Lower lobe of right lung (tissue), 2 donors: ENCODE measurements at regions not wholly inside any gene's neighbourhood (a gene's known extent, or its start where the extent isn't known, plus 50 kb on each side); places are given as distances from the start of the nearest gene placed in this dataset.
A peak's percentile ranks its signal among the peaks of the same experiment; 100 is the strongest.

Experiments
- ATAC-seq, 2 donors: fragments of 200-7000 bp; cut with Tn5 transposase; one replicate each; pipeline ENCODE4 v1.9.1; 2020 to 2022; ENCODE audit warnings: mild to moderate bottlenecking in 2 of 2, moderate library complexity in 2 of 2
- DNase-seq: peaks from one replicate; pipeline ENCODE4 v3.0.0-alpha.2; 2020
- H3K27ac ChIP-seq: fragments of 200-600 bp; one replicate; pipeline ENCODE4 v1.8.0; 2022
- H3K27me3 ChIP-seq: fragments of 200-600 bp; one replicate; pipeline ENCODE4 v1.8.0; 2022; ENCODE audit warnings: low read depth
- H3K36me3 ChIP-seq: fragments of 200-600 bp; one replicate; pipeline ENCODE4 v1.8.0; 2022; ENCODE audit warnings: mild to moderate bottlenecking
- H3K4me1 ChIP-seq: fragments of 200-600 bp; one replicate; pipeline ENCODE4 v1.8.0; 2022
- H3K4me3 ChIP-seq: fragments of 200-600 bp; one replicate; pipeline ENCODE4 v1.8.0; 2022; ENCODE audit warnings: mild to moderate bottlenecking
- H3K9me3 ChIP-seq: fragments of 200-600 bp; one replicate; pipeline ENCODE4 v1.8.0; 2022
- CTCF ChIP-seq: fragments of 200-600 bp; IDR thresholded peaks from one replicate; pipeline ENCODE4 v1.8.0; 2022; ENCODE audit warnings: antibody characterized with exemption, mild to moderate bottlenecking
- intact Hi-C: fragments of 100-400 bp; cut with DNase I; formaldehyde crosslinking; loops from one replicate; pipeline ENCODE4 v1.11.0; 2022
- donor health status: DM: no; HTN: yes; CAD: no; lungs with severe emphysema.

- Histone ChIP-seq H3K27me3 (no peaks in the 10 kb centered on the region), H3K4me1 (peaks cover 2% of the 10 kb centered on the region), H3K27ac (no peak overlapping the region), H3K4me3 (no peak overlapping the region), H3K36me3 (no peaks in the 10 kb centered on the region), H3K9me3 (no peaks in the 10 kb centered on the region)
- TF ChIP-seq CTCF = no peak
- no peak for DNase-seq
- intact Hi-C loops = no loop called here
- ATAC-seq = no peak
These were observed 173.4 kb upstream of the C2CD4B start for GRCh38 chr15:62338497-62338896.

- H3K4me3 ChIP-seq = no peak overlapping the region
- intact Hi-C loops = no loop called here
These were observed 177.9 kb upstream of the C2CD4B start for GRCh38 chr15:62342959-62343358.

GRCh38 chr15:62343397-62343796 is 178.3 kb upstream of the C2CD4B start:
- Histone ChIP-seq H3K36me3 (no peaks in the 10 kb centered on the region), H3K4me3 (no peak overlapping the region), H3K27me3 (no peaks in the 10 kb centered on the region), H3K9me3 (no peaks in the 10 kb centered on the region), H3K27ac (no peak overlapping the region), H3K4me1 (peaks cover 7% of the 10 kb centered on the region)
- DNase-seq = no peak
- peak in 1 of 2 donors; percentile 41 for ATAC-seq
- no peak for TF ChIP-seq CTCF
- intact Hi-C loops = no loop called here

More at GRCh38 chr15:62342959-62343358, 177.9 kb upstream of the C2CD4B start:
- no peak for TF ChIP-seq CTCF
- no peaks in the 10 kb centered on the region for H3K36me3 ChIP-seq
- no peaks in the 10 kb centered on the region for H3K9me3 ChIP-seq
- peaks cover 7% of the 10 kb centered on the region for H3K4me1 ChIP-seq
- no peaks in the 10 kb centered on the region for H3K27me3 ChIP-seq
- no peak overlapping the region for H3K27ac ChIP-seq
- ATAC-seq (no peak), DNase-seq (no peak)

- H3K9me3 ChIP-seq = no peaks in the 10 kb centered on the region
These were observed 179.9 kb upstream of the C2CD4B start for GRCh38 chr15:62344806-62345539.

GRCh38 chr15:62346168-62346567 is 181.1 kb upstream of the C2CD4B start:
- no peaks in the 10 kb centered on the region for H3K27me3 ChIP-seq
- DNase-seq (no peak), ATAC-seq (no peak)
- H3K4me3 ChIP-seq = no peak overlapping the region
- no peak for TF ChIP-seq CTCF
- H3K27ac ChIP-seq = no peak overlapping the region
- no peaks in the 10 kb centered on the region for H3K9me3 ChIP-seq
- no peaks in the 10 kb centered on the region for H3K36me3 ChIP-seq
- intact Hi-C loops = no loop called here
- H3K4me1 ChIP-seq = peaks cover 7% of the 10 kb centered on the region

More at GRCh38 chr15:62344806-62345539, 179.9 kb upstream of the C2CD4B start:
- Histone ChIP-seq H3K4me1 (peaks cover 7% of the 10 kb centered on the region), H3K4me3 (no peak overlapping the region), H3K36me3 (no peaks in the 10 kb centered on the region), H3K27ac (no peak overlapping the region), H3K27me3 (no peaks in the 10 kb centered on the region)
- ATAC-seq (peak; percentile 88), DNase-seq (no peak)
- peak; percentile 53 for TF ChIP-seq CTCF
- intact Hi-C loops = no loop called here
